K562 (cell line): ENCODE measurements at regions not wholly inside any gene's neighbourhood (a gene's known extent, or its start where the extent isn't known, plus 50 kb on each side); places are given as distances from the start of the nearest gene placed in this dataset.

Experiments used
- CHD1 ChIP-seq: fragments of 200-600 bp; sonication (generic); IDR thresholded peaks from one replicate; pipeline ENCODE4 v1.6.1; 2012; ENCODE audit warnings: mild to moderate bottlenecking, moderate library complexity, low read length, inconsistent platforms
- EZH2 ChIP-seq: IDR thresholded peaks from 2 replicates; pipeline ENCODE4 v1.6.1; 2012; ENCODE audit warnings: low read depth, mild to moderate bottlenecking, inconsistent platforms, low read length, borderline replicate concordance
- JUND ChIP-seq, 2 experiments: IDR thresholded peaks; 2 replicates in 1 of 2; 3 replicates in 1 of 2; pipeline ENCODE4 v1.6.1; 2011; ENCODE audit warnings: borderline replicate concordance in 2 of 2, low read depth in 2 of 2, low read length in 2 of 2, improper control_type of control experiment in 1 of 2, missing biosample characterization in 1 of 2, missing genetic modification characterization in 1 of 2, missing genetic modification reagents in 1 of 2
- MAFF ChIP-seq: IDR thresholded peaks from 2 replicates; pipeline ENCODE4 v1.6.1; 2012; ENCODE audit warnings: low read length, improper control_type of control experiment
- RAD21 ChIP-seq, 2 experiments: fragments of 250-450 bp in 1 of 2; fragments of 450-650 bp in 1 of 2; sonication (Bioruptor Pico) in 1 of 2; formaldehyde crosslinking in 1 of 2; IDR thresholded peaks in 1 of 2; conservative IDR thresholded peaks in 1 of 2; 2 replicates each; pipeline versions ENCODE4 v1.4.0 to v1.8.0; 2020 to 2022; ENCODE audit warnings: mild to moderate bottlenecking in 2 of 2, moderate library complexity in 1 of 2
- SIN3A ChIP-seq, 2 experiments: fragments of 150-350 bp in 1 of 2; IDR thresholded peaks; 2 replicates each; pipeline ENCODE4 v1.6.1; 2011 to 2016; ENCODE audit warnings: borderline replicate concordance in 2 of 2, low read depth in 2 of 2, low read length in 2 of 2, mild to moderate bottlenecking in 2 of 2, moderate library complexity in 2 of 2; ENCODE audit not compliant: control insufficient read depth in 1 of 2
- ZNF134 ChIP-seq: fragments of 250-450 bp; sonication (Bioruptor Pico); conservative IDR thresholded peaks from 2 replicates; pipeline ENCODE4 v1.4.0; 2020
- ZNF41 ChIP-seq: fragments of 250-450 bp; sonication (Bioruptor Pico); conservative IDR thresholded peaks from 2 replicates; pipeline ENCODE4 v1.4.0; 2020; ENCODE audit warnings: mild to moderate bottlenecking
- TF ChIP-seq, protein P1 (sequence below): fragments of 450-650 bp; formaldehyde crosslinking; conservative IDR thresholded peaks from 2 replicates; pipeline ENCODE4 v1.4.0; 2022; ENCODE audit warnings: mild to moderate bottlenecking, missing genetic modification characterization
- TF ChIP-seq, protein P2 (sequence below), 3 experiments: IDR thresholded peaks in 2 of 3; conservative IDR thresholded peaks in 1 of 3; 2 replicates each; pipeline ENCODE4 v1.5.1; 2011 to 2012; ENCODE audit warnings: low read length in 3 of 3, mild to moderate bottlenecking in 3 of 3, control low read depth in 2 of 3, improper control_type of control experiment in 1 of 3, inconsistent platforms in 1 of 3, low read depth in 1 of 3, mixed read lengths in 1 of 3, moderate library complexity in 1 of 3; ENCODE audit not compliant: insufficient read depth in 2 of 3
- TF ChIP-seq, protein P3 (sequence below): fragments of 450-650 bp; IDR thresholded peaks from 2 replicates; pipeline ENCODE4 v1.6.1; 2018; ENCODE audit warnings: mild to moderate bottlenecking, low read depth; ENCODE audit not compliant: partially characterized antibody

DNA sequence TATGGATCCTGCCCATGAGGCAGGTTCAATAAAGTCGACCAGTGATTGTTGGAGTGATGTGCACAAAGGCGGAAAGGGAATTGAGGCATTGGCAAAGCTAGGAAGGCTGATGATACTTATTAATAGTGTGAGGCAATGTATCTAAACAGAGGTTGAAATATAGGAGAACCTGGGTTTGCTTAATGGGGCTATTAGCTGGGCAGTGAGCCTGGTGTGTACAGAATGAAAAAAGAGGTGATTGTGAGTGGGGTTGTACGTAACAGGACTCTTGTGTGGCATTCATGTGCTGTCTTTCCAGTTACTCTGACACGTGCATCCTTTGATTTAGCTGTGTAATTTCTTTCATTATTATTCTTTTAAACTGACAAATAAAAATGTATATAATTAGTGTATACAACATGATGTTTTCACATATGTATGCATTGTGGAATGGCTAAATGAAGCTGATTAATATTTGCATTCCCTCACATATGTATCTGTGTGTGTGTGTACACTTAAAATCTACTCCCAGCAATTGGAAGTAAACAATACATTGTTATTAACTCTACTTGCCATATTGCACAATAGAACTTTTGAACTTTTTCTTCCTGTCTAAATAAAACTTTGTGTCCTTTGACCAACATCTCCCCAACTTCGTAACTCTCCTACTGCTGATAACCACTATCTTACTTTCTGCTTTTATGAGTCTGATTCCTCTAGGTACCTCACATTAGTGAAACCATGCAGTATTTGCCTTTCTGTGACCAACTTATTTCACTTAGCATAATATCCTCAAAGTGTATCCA is 220.5 kb upstream of the SLC35B3 start:
- TF ChIP-seq, protein P1, sequence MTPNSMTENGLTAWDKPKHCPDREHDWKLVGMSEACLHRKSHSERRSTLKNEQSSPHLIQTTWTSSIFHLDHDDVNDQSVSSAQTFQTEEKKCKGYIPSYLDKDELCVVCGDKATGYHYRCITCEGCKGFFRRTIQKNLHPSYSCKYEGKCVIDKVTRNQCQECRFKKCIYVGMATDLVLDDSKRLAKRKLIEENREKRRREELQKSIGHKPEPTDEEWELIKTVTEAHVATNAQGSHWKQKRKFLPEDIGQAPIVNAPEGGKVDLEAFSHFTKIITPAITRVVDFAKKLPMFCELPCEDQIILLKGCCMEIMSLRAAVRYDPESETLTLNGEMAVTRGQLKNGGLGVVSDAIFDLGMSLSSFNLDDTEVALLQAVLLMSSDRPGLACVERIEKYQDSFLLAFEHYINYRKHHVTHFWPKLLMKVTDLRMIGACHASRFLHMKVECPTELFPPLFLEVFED (CRISPR knock-in tag): no peak
- no peak for TF ChIP-seq RAD21 (CRISPR knock-in tag; conservative IDR thresholded peaks at IDR 0.05 in 1 of 2, IDR thresholded peaks at IDR 0.05 in 1 of 2)
- TF ChIP-seq, protein P2, sequence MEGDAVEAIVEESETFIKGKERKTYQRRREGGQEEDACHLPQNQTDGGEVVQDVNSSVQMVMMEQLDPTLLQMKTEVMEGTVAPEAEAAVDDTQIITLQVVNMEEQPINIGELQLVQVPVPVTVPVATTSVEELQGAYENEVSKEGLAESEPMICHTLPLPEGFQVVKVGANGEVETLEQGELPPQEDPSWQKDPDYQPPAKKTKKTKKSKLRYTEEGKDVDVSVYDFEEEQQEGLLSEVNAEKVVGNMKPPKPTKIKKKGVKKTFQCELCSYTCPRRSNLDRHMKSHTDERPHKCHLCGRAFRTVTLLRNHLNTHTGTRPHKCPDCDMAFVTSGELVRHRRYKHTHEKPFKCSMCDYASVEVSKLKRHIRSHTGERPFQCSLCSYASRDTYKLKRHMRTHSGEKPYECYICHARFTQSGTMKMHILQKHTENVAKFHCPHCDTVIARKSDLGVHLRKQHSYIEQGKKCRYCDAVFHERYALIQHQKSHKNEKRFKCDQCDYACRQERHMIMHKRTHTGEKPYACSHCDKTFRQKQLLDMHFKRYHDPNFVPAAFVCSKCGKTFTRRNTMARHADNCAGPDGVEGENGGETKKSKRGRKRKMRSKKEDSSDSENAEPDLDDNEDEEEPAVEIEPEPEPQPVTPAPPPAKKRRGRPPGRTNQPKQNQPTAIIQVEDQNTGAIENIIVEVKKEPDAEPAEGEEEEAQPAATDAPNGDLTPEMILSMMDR (IDR thresholded peaks at IDR 0.05 in 2 of 3, conservative IDR thresholded peaks at IDR 0.05 in 1 of 3; ENCODE audit: insufficient read depth in 2 of 3, low read depth in 1 of 3, low read length in 3 of 3): no peak
- TF ChIP-seq ZNF41 (CRISPR knock-in tag): no peak
- TF ChIP-seq, protein P3, sequence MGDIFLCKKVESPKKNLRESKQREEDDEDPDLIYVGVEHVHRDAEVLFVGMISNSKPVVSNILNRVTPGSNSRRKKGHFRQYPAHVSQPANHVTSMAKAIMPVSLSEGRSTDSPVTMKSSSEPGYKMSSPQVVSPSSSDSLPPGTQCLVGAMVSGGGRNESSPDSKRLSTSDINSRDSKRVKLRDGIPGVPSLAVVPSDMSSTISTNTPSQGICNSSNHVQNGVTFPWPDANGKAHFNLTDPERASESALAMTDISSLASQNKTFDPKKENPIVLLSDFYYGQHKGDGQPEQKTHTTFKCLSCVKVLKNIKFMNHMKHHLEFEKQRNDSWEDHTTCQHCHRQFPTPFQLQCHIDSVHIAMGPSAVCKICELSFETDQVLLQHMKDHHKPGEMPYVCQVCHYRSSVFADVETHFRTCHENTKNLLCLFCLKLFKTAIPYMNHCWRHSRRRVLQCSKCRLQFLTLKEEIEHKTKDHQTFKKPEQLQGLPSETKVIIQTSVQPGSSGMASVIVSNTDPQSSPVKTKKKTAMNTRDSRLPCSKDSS: no peak
- TF ChIP-seq SIN3A (IDR thresholded peaks at IDR 0.05; ENCODE audit: borderline replicate concordance in 2 of 2, control insufficient read depth in 1 of 2, low read depth in 2 of 2, low read length in 2 of 2): no peak
- TF ChIP-seq EZH2: no peak
- TF ChIP-seq MAFF: no peak
- no peak for TF ChIP-seq JUND (IDR thresholded peaks at IDR 0.05; ENCODE audit: borderline replicate concordance, low read depth, low read length)
- no peak for TF ChIP-seq JUND (tag; IDR thresholded peaks at IDR 0.05; ENCODE audit: borderline replicate concordance, low read depth, low read length)
- TF ChIP-seq CHD1: no peak
- no peak for TF ChIP-seq ZNF134 (CRISPR knock-in tag)
